ENCODE measurements at regions not wholly inside any gene's neighbourhood (a gene's known extent, or its start where the extent isn't known, plus 50 kb on each side); places are given as distances from the start of the nearest gene placed in this dataset.
"Not testable (repeated sequence)": the region's sequence is repeated elsewhere in the genome, so short reads cannot be mapped to it uniquely, and the experiment has no call there.

DNA sequence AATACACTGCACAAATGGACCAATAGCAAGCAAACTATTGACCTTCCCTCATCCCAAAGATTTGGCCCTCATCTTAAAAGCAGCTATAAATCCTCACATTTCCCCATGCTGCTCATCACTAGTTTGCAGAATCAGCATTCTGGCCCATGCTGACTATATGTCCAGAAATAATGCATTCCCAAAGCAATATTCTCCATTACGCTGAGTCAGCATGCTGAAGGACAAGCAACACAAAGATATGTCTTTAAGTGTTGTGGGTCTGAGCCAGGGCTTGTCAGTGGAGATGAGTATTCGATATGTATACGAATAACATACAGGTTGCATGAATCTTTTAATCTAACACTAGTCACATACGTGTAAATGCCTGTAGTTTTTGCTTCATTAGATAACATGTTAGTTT, 1045.0 kb upstream of the DDX18 start:
- no peak for DNase-seq (ENCODE audit: low read depth)

DNA sequence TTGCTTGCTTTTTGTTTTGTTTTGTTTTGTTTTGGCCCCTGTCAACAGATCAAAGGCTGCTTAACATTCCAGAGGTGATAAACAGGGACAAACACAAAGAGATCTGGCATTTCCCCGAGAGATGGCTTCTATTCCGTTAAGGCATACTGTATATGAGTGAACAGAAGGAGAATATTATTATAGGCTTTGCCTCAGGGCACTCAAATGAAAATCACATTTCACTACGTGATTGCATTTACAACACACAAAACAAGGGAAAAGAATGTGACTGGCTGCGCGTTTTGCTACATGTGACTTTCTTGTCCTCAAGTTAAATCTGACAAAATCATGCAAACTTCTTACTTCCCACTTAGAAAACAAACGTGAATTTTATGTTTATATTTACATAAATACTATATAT, 1037.9 kb upstream of the DDX18 start:
- no peak for DNase-seq (ENCODE audit: low read depth)

DNA sequence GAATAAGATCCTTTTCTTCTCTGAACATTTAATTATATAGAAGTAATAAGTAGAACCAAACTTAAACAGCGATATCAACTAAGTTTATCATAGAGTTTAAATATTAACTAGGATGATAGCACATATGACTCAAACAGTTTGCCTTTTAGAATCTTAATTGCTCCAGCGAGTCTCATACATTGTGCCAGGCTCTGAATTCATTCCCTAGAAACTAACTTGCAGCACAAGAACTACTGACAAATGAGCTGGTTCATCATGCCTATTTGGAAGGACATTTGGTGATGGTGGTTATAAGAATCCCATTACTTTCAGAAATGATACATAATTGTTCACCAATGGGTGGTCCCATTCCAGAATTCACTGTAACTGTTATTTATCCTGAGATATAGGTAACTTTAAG, 1026.6 kb upstream of the DDX18 start:
- no peak for DNase-seq (ENCODE audit: low read depth)

DNA sequence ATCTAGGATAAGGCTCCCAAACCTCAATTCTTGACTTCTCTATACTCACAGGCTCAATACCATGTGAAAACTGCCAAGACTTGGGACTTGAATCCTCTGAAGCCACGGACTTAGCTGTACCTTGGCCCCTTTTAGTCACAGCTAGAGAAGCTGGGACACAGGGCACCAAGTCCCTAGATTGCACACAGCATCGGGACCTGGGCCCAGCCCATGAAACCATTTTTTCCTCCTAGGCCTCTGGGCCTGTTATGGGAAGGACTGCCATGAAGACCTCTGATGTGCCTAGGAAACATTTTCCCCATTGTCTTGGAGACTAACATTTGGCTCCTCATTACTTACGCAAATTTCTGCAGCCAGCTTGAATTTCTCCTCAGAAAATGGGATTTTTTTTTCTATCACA, 1011.8 kb upstream of the DDX18 start:
- DNase-seq (ENCODE audit: low read depth): no peak

DNA sequence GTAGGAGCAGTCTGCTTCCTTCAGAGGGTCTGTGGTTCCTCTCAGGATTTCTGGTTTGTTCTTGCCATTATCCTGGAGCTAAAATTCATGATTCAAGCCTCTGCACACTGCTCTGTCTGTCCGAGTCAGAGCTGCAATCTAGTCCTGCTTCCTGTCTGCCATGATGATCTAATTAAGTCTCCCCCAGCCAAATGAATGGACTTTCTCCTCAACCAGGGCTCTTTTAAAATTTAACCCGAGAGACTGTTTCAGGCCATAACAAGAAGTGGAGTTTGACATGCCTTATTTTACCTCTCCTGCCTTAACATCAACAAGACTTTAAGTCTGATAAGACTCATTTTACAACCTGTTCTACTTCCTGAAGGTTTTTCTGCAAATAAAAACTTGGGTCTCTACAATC, 1009.6 kb upstream of the DDX18 start:
- no peak for DNase-seq (ENCODE audit: low read depth)

DNA sequence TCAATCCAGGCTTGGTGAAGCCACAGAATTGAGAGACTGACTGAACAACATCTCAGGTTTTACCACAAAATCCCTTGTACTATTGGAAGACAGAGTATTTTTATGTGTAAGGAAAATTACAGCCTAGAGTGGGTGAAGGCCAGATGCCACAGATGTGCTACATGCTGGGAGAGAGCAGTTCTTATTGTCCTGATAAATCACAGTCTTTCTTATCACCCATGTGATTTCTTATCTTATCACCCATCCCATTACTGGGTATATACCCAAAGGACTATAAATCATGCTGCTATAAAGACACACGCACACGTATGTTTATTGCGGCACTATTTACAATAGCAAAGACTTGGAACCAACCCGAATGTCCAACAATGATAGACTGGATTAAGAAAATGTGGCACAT, 1008.0 kb upstream of the DDX18 start:
- not testable (repeated sequence) for DNase-seq (ENCODE audit: low read depth)

DNA sequence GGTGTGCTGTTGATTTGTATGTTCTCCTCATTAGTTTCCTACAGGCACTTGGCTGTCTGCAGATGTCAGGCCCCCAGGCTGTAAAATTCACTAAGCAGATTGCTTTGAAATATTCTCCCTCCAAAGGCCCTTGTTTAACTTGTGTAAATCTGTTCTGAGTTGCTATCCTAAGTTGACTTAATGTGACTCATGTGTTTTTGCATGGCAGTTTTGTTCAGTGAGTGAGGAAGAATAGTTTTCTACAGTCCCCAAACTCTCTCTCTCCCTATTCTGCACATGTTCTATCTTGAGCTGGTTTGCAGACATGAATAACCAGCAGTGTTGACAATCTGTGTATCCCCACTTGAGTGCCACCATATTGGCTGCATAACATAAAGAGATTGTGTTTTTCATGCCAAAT, 1005.4 kb upstream of the DDX18 start:
- no peak for DNase-seq (ENCODE audit: low read depth)

DNA sequence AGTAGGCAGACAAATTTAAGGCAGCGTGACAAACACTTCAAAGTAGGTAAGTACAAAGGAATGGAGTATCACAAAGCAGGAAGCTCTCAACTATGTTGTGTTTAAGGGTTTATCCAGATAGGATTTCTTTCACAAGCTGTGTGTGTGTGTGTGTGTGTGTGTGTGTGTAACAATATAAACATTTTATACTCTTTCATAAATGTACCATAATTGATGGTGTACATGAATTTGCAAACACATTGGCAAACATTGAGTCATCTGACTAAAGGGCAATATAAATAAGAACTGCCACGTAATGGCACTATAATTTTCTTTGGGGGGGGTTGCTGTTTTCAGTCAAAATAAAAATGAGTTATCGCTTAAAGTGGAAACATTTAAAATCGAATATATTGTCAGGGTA, 1004.4 kb upstream of the DDX18 start:
- no peak for DNase-seq (ENCODE audit: low read depth)

DNA sequence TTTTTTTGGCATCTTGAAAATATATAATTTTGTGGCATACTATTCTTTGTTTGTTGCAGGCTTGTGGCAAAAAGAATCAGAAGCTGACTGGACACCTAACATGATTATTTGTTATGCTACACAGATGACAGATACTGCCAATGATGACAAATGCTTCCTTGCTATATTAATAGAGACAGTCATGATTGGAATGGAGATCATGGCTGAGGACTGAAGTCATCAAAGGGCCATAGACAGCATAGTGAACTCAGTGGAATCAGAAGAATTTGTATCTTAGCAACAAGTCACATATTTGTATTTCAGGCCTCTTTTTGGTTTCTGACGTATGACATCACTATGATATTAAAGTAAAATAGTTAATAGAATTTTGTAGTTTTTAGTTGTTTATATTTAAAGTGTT, 1003.8 kb upstream of the DDX18 start:
- no peak for DNase-seq (ENCODE audit: low read depth)

DNA sequence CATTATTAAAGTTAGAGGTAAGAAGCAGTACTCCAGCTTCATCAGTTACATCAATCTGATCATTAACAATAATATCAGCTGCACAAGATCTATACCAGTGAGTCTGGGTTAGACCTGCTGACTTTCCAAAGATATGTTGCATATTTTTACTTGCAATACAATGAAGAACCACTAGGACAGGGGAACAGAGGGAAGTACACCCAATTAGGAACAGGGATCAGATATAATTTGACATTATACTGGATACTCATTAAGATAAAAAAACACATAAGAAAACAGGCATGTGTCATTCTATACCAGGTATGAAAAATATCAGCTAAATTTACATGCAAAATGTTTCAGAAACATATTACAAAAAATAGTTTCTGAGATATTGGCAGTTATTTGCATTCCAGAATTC, 995.1 kb upstream of the DDX18 start:
- DNase-seq (ENCODE audit: low read depth): no peak

DNA sequence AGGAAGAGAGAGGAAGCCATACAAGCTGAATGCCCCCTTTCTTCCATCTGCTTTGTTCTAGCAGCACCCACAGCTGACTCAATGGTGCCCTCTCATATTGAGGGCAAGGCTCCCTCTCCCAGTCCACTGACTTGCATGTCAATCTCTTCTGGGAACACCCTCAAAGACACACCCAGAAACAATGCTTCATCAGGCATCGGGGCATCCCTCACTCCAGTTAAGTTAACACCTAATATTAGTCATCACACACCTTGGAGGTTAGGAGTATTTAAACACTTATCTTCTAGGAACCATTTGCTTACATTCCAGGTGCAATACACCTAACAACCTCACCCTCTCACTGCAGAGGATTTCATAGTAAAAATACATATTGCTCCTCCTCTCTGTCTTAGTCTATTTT, 993.5 kb upstream of the DDX18 start:
- DNase-seq (ENCODE audit: low read depth): no peak

DNA sequence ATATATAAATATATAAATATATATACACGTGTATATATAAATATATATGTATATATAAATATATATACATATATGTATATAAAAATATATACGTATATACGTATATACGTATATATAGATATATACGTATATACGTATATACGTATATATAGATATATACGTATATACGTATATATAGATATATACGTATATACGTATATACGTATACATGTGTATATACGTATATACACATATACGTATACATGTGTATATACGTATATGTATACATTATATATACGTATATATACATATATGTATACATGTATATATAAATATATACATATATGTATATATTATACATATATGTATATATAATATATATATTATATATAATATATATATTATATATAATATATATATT, 984.9 kb upstream of the DDX18 start:
- DNase-seq (ENCODE audit: low read depth): not testable (repeated sequence)

DNA sequence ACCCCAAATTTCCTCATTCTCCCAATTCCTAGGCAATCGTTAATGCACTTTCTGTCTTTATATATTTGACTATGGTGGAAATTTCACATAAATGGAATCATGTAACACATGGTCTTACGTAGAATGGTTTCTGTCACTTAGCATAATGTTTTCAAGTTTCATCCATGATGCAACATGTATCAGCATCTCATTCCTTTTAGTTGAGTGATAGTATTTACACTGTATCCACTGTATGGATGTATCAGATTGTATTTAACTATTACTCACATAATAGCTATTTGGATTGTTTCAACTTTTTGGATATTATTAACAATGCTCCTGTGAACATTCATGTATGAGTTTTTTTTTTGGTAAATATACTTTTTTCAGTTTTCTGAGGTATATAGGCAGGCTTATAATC, 982.3 kb upstream of the DDX18 start:
- no peak for DNase-seq (ENCODE audit: low read depth)

DNA sequence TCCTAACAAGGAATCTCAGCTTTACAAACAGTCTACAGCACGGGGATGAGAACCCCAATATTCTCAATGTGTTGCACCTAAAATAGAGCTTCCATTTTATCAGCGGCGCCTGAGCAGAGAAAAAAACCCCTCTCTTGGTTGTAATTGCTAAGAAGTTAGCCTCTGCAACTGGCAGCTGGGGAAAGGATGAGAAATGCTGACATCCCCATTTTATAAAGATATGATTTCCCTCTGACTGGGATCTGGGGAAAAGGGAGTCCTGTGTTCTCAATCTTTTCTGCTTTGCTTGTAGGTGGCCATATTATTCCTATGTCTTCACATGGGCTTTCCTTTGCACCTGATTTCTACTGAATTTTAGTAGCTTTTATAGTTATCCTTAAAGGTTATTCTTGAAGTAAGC, 981.4 kb upstream of the DDX18 start:
- no peak for DNase-seq (ENCODE audit: low read depth)

DNA sequence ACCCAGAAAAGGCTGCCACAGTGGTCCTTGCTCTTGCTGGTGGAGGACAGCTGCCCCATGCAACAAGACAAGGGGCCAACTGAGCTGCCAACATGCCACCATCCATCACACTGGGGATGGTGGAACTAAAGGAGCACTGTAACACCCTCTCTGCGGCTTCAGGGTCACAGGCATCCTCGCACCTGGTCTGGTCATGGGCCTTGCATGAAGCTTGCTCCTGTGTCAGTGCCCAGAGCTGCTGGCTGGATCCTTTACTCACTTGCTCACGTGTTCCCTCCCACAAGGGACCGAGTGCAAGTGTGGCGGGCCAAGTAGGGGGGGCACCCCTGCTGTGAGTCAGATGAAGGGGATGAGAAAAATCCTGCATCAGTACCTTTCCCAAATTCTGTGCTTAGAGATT, 972.3 kb upstream of the DDX18 start:
- no peak for DNase-seq (ENCODE audit: low read depth)

DNA sequence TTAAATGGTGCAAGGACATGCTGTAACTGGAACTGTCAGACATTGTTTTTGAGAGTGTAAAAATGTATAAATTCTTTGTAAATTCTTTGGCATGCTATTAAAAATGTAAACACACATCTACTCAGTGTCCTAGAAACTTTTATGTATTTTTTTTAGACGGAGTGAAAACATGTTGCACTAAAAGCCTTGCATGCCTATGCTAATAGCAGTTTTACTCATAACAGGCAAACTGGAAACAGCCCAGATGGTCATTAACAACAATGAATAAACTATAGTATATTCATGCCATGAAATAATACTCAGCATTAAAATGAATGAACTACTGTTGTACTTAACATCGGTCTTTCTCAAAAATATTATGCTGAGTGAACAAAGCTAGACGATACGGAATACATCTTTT, 954.8 kb upstream of the DDX18 start:
- DNase-seq (ENCODE audit: low read depth): no peak

DNA sequence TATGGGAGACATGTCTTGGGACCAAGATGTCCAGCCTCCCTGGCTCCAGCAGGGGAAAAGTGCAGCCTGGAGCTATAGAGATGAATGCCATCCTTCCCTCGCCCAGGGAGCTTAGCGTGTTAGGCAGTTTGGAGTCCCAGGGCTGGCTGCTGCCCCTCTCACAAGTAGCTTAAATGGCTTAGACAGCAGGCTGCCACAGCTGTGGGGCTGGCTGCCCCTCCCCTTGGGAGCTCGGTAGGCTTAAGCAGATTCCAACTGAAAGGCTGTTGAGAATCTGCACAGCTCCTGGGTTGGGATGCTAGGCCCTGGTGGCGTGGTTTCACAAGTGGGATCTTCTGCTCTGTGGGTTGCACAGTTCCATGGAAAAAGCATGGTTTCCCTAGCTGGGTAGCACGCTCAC, 940.5 kb upstream of the DDX18 start:
- DNase-seq (ENCODE audit: low read depth): no peak

DNA sequence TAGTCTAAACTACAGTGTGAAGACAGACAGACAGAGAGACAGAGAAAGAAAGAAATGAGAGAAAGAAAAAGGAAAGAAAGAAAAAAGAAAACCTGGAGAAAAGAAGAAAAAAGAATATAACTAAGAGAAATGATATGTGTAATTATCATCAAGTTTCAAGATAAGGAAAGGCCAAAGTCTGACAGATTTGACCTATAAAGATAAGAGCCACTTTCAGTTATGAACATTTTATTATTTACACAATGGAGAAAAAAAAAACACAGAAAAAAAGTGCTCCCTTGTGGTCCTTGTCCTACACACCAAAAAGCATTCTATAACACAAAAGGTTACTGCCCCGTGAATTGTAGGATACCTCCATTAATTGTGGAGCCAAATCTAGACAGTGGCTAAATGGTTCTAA, 937.2 kb upstream of the DDX18 start:
- no peak for DNase-seq (ENCODE audit: low read depth)

DNA sequence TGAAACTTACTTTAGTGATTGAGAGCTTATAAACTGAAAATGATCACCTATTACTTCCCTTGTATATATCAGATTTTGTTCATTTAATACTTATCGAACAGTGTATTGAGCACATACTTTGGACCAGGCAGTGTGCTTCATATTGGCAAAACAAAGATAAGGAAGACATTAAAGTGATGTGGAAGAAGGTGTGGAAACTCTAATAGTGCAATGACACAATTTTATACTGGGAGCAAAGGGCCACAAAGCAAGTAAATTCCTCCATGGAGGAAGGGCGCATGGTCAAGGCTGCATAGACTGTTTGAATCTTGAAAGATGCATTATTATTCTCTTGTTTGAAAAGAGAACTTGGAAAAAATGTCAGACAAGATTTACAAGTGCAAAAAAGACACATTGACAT, 936.5 kb upstream of the DDX18 start:
- no peak for DNase-seq (ENCODE audit: low read depth)

DNA sequence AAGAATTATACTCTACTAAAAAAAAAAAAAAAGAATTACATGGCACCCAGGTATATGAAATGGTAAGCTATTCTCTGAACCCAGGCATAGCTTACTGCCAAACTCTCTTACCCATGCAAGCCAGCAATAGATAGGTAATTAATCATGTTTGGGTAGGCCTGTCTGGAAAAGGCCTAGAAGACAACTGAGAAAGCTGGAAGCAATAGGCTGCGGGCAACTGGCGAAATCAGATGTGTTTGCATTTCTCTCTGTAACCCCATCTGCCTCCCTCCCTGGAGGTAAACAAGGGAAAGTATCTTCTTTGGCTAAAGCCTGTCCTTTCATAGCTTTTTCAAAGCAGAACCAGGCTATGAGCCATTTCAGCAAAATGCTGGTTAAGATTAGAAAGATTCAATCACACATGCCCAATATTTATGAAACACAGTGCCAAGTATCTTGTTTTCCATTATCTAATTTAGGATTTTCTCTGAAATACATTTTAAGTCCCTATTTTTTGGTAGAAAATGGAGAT, 934.8 kb upstream of the DDX18 start:
- no peak for DNase-seq (ENCODE audit: low read depth)

DNA sequence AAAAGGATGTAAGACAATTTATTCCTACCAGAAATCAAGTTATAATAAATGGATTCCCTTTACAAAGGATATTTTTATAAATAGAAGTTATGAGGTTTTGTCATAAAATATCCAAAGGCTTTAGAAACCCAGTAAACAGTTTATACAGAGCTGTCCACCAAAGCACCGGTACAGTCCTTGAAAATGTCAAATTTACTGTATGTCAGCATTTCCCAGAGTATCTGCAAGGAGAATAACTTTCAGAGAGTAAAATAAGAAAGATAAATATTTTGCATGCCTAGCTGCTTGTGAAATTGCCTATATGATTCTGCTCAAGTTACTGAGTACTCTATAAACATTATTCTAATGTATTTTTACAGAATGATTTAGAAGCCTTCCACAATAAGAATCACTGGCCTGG, 923.3 kb upstream of the DDX18 start:
- no peak for DNase-seq (ENCODE audit: low read depth)

DNA sequence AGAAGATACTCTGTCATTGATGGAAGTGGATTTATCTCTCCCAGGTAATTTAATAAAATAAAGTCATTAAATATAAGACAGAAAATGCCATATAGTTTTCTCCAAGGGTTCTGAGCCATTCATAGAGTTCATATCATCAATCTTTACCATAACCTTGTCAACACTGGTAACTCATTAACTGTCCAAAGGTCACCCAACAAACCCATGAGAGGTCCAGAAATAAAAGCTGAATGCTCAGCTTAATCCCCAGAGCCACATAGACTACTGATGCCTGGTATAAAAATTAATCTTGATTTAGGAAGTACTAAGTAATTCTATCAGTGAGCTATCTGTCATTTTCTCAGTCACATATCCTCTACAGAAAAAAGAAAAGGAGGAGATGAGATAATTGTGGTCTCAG, 903.0 kb upstream of the DDX18 start:
- no peak for DNase-seq (ENCODE audit: low read depth)

DNA sequence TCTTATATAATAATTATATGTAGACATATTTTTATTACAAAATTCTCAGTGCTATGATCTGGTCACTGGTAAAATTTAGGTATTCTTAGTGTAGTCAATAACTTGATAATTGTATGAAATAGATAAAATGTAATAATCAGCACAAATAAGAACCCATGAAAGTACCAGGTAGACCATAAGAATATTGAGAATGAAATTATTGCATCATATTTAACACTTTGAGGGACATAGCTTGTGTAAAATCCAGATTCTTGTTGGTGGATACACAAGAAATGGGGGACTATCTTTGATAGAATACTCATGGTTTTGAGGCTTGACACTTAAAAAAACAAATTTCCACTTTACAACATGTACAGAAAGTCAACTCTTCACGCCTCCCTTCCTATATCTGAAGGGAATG, 898.8 kb upstream of the DDX18 start:
- no peak for DNase-seq (ENCODE audit: low read depth)

DNA sequence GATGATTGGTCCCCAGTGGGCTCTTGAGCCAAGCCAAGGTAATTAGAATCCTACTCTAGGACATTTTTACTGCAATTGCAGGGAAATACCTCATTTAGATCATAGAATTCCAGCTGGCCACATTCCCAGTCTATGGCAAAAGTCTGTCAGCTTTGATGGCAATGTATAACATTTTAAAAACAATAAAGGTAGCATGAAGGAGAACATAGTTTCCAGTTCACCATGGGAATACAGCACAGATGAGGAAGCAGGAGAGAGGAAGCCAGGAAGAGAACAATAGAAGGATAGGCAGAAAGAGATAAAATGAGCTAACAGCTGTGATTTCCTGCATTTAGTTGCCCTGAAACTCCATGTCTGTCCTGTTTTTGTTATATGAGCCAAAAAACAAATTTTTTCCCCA, 897.3 kb upstream of the DDX18 start:
- no peak for DNase-seq (ENCODE audit: low read depth)

DNA sequence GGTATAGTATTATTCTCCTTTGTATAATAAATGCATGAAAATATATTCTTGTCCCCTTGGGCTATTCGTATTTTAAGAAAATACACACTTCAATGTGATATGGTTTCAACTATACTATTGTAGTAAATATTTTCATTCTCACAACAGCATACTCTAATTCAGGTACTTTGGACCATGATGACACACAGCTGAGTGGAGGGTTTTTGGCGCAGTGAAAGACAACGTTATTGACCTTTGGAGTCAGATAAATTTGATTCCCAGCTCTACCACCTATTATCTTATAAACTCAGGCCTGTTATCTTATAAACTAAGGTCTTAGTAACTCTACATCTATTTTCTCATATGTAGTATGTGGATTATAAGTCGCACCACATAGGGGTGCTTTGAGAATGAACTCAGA, 895.9 kb upstream of the DDX18 start:
- no peak for DNase-seq (ENCODE audit: low read depth)
